ENCODE measurements at regions not wholly inside any gene's neighbourhood (a gene's known extent, or its start where the extent isn't known, plus 50 kb on each side); places are given as distances from the start of the nearest gene placed in this dataset.

DNA sequence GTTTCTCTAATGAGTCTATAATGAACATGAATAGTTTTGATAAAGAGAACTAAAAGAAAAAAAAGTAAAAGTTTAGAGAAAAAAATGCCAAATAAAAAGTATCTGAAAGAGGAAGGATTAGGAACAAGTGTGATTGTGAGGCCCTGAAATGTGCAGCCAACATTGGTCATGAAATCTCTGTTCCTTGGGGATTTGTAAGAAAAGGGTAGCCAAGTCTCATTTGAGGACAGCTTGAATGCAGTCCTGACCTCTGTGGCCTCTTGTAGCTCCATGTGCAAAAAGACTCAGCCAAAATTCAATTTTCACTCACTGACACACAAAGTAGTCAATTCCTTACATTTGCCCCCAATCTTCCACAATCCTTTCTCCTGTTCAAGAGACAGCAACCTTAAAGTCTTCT is 167.9 kb downstream of the KLF12 start:
- TF ChIP-seq POLR2A (IDR thresholded peaks at IDR 0.05; ENCODE audit: borderline replicate concordance, extremely low read depth, insufficient read depth, insufficient read length): no peak
- TF ChIP-seq POLR2AphosphoS5 (IDR thresholded peaks at IDR 0.05; ENCODE audit: low read depth, low read length): no peak
- TF ChIP-seq, protein P1, sequence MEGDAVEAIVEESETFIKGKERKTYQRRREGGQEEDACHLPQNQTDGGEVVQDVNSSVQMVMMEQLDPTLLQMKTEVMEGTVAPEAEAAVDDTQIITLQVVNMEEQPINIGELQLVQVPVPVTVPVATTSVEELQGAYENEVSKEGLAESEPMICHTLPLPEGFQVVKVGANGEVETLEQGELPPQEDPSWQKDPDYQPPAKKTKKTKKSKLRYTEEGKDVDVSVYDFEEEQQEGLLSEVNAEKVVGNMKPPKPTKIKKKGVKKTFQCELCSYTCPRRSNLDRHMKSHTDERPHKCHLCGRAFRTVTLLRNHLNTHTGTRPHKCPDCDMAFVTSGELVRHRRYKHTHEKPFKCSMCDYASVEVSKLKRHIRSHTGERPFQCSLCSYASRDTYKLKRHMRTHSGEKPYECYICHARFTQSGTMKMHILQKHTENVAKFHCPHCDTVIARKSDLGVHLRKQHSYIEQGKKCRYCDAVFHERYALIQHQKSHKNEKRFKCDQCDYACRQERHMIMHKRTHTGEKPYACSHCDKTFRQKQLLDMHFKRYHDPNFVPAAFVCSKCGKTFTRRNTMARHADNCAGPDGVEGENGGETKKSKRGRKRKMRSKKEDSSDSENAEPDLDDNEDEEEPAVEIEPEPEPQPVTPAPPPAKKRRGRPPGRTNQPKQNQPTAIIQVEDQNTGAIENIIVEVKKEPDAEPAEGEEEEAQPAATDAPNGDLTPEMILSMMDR (IDR thresholded peaks at IDR 0.05 in 2 of 3, conservative IDR thresholded peaks at IDR 0.05 in 1 of 3; ENCODE audit: borderline replicate concordance in 1 of 3, insufficient read depth in 1 of 3, low read depth in 2 of 3, low read length in 2 of 3): no peak
- TF ChIP-seq EGR1 (IDR thresholded peaks at IDR 0.05; ENCODE audit: low read depth): no peak

Measured in HCT116 (cell line).